ENCODE measurements at regions not wholly inside any gene's neighbourhood (a gene's known extent, or its start where the extent isn't known, plus 50 kb on each side); places are given as distances from the start of the nearest gene placed in this dataset.
"Not testable (repeated sequence)": the region's sequence is repeated elsewhere in the genome, so short reads cannot be mapped to it uniquely, and the experiment has no call there.

DNA sequence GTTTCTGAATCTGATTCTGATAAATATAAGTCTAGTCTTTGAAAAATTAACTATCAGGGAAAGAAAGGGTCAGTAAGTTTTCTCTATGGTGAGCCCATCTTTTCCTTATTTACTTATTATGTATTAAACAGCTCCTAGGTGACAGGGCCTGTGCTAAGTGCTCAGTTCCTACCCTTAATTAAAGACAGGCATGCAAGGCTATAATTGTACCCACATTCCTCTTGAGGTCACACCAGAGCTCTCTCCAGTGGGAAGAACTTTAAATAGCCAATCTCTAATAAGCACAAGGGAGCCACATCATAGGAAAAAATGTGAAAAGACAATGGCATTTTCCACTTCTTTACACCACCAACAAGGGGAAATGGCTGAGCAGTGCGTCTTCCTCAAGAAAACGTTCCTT, 421.8 kb upstream of the SLC35B3 start:
- no peaks in the 10 kb centered on the region for H3K4me1 ChIP-seq (ENCODE audit: control insufficient read depth, insufficient read depth, low read length)
- H3K27ac ChIP-seq (ENCODE audit: low read length), result no peak overlapping the region
- H3K9me3 ChIP-seq (ENCODE audit: control insufficient read depth, low read depth, low read length), result no peaks in the 10 kb centered on the region
- H3K27me3 ChIP-seq (ENCODE audit: control insufficient read depth, insufficient read depth, low read length), result no peaks in the 10 kb centered on the region
- no peak overlapping the region for H3K4me3 ChIP-seq (ENCODE audit: low read length)
- DNase-seq, result no peak
- WGBS (ENCODE audit: insufficient coverage, low lambda C conversion rate), result 70% methylated on average over 2 of the region's 2 CpGs
- H3K36me3 ChIP-seq (ENCODE audit: control insufficient read depth, insufficient read depth, low read length), result no peaks in the 10 kb centered on the region

DNA sequence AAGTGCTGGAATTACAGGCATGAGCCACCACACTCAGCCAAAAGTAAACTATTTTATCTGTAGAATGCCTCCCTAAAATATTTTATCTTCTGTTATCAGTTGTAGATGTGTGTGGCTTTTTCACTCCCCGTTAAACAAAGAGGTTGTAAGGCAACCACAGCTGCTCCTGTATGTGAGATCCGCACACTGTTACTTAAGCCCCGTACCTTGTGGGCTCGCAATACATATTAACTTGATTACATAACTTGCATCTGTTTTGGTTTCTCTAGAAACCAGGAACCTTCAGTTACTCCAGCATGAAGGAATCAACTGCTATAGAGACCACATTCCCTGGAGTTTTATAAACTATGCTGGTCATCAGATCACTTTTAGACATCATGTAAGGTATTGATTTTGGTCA, 420.1 kb upstream of the SLC35B3 start:
- H3K27ac ChIP-seq (ENCODE audit: low read length), result no peak overlapping the region
- no peak for DNase-seq
- H3K36me3 ChIP-seq (ENCODE audit: control insufficient read depth, insufficient read depth, low read length), result no peaks in the 10 kb centered on the region
- WGBS (ENCODE audit: insufficient coverage, low lambda C conversion rate), result no CpG with 5 or more reads among the region's 4 CpGs
- H3K9me3 ChIP-seq (ENCODE audit: control insufficient read depth, low read depth, low read length), result no peaks in the 10 kb centered on the region
- no peaks in the 10 kb centered on the region for H3K27me3 ChIP-seq (ENCODE audit: control insufficient read depth, insufficient read depth, low read length)
- H3K4me3 ChIP-seq (ENCODE audit: low read length), result no peak overlapping the region
- H3K4me1 ChIP-seq (ENCODE audit: control insufficient read depth, insufficient read depth, low read length), result no peaks in the 10 kb centered on the region

DNA sequence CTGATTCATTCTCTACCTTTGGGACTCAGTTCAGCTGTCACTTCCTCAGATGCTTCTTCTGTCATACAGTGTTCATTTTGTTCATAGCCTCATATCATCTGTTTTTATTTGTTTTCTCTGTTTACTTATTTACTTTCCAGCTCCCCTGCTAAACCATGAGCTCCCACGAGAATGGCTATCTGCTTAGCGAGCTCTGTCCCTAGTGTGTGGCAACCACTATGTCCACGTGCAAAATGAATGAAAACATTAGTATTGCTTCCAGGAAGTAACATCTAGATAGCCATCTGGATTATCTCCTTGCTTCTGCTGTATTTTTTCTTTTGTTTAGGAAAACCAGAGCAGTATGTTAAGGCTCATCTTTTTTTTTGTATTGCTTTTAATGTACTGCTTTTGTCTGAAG, 417.0 kb upstream of the SLC35B3 start:
- Histone ChIP-seq H3K9me3 (ENCODE audit: control insufficient read depth, low read depth, low read length) (no peaks in the 10 kb centered on the region), H3K27me3 (ENCODE audit: control insufficient read depth, insufficient read depth, low read length) (no peaks in the 10 kb centered on the region), H3K27ac (ENCODE audit: low read length) (no peak overlapping the region), H3K4me3 (ENCODE audit: low read length) (no peak overlapping the region), H3K4me1 (ENCODE audit: control insufficient read depth, insufficient read depth, low read length) (no peaks in the 10 kb centered on the region), H3K36me3 (ENCODE audit: control insufficient read depth, insufficient read depth, low read length) (no peaks in the 10 kb centered on the region)
- DNase-seq, result no peak
- 33% methylated on average over 1 of the region's 3 CpGs for WGBS (ENCODE audit: insufficient coverage, low lambda C conversion rate)

DNA sequence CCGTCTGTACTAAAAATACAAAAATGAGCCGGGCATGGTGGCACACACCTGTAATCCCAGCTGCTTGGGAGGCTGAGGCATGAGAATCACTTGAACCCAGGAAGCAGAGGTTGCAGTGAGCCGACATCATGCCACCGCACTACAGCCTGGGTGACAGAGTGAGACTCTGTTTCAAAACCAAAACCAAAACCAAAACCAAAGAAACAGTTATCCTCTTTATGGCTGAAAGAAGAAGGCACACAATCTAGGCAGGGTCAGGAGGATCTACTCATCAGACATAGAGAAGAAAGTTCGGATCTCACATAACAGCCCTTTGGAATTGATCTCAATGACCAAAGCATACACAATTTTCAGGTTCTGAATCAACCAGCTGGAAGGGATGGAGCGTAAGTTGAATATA, 411.3 kb upstream of the SLC35B3 start:
- H3K4me1 ChIP-seq (ENCODE audit: control insufficient read depth, insufficient read depth, low read length); H3K4me3 ChIP-seq (ENCODE audit: low read length); H3K27ac ChIP-seq (ENCODE audit: low read length); H3K27me3 ChIP-seq (ENCODE audit: control insufficient read depth, insufficient read depth, low read length); H3K36me3 ChIP-seq (ENCODE audit: control insufficient read depth, insufficient read depth, low read length); H3K9me3 ChIP-seq (ENCODE audit: control insufficient read depth, low read depth, low read length); DNase-seq: not testable (repeated sequence)
- no CpG with 5 or more reads among the region's 6 CpGs for WGBS (ENCODE audit: insufficient coverage, low lambda C conversion rate)

DNA sequence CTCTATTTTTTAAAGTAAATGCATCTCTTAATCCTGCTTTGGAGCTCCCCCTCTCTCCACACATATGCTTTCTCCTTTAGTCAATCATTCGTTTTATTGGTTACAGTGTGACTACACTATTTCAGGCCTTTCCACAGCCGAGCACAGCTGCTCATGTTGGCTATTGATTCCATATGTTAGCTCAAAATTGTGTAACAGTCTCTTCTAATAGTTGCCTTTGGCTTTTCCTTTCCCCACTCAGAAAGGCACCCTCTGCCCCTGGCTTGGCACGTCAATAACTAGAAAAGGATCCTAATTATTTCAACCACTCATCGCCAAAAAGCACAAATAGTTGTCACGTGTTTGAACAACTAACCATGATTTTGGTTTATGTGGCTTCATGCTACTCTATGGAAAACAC, 410.3 kb upstream of the SLC35B3 start:
- no peak for DNase-seq
- 81% methylated on average over 3 of the region's 5 CpGs for WGBS (ENCODE audit: insufficient coverage, low lambda C conversion rate)

DNA sequence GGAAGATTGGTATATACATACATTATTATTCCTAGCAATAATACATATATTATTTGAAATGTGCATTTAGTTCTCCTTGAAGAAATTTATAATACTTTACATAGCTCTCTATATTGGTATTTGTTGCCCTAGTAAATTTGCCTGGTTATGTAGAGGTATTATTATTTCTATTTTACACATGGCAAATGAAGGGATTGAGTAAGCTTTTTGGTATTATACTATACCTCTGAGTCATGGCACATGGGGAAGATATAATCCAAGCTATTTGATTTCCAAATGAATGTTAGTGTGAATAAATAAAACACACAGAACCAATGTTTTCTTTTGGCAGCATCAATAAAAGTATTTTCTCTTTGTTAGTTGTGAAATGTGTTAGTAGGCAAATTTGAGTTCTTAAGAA, 409.6 kb upstream of the SLC35B3 start:
- Histone ChIP-seq H3K9me3 (ENCODE audit: control insufficient read depth, low read depth, low read length) (no peaks in the 10 kb centered on the region), H3K4me1 (ENCODE audit: control insufficient read depth, insufficient read depth, low read length) (no peaks in the 10 kb centered on the region), H3K4me3 (ENCODE audit: low read length) (no peak overlapping the region), H3K36me3 (ENCODE audit: control insufficient read depth, insufficient read depth, low read length) (no peaks in the 10 kb centered on the region), H3K27me3 (ENCODE audit: control insufficient read depth, insufficient read depth, low read length) (no peaks in the 10 kb centered on the region), H3K27ac (ENCODE audit: low read length) (no peak overlapping the region)
- no peak for DNase-seq

More for the DNA sequence above, 410.3 kb upstream of the SLC35B3 start:
- Histone ChIP-seq H3K36me3 (ENCODE audit: control insufficient read depth, insufficient read depth, low read length) (no peaks in the 10 kb centered on the region), H3K9me3 (ENCODE audit: control insufficient read depth, low read depth, low read length) (no peaks in the 10 kb centered on the region), H3K4me1 (ENCODE audit: control insufficient read depth, insufficient read depth, low read length) (no peaks in the 10 kb centered on the region), H3K4me3 (ENCODE audit: low read length) (no peak overlapping the region), H3K27me3 (ENCODE audit: control insufficient read depth, insufficient read depth, low read length) (no peaks in the 10 kb centered on the region), H3K27ac (ENCODE audit: low read length) (no peak overlapping the region)

DNA sequence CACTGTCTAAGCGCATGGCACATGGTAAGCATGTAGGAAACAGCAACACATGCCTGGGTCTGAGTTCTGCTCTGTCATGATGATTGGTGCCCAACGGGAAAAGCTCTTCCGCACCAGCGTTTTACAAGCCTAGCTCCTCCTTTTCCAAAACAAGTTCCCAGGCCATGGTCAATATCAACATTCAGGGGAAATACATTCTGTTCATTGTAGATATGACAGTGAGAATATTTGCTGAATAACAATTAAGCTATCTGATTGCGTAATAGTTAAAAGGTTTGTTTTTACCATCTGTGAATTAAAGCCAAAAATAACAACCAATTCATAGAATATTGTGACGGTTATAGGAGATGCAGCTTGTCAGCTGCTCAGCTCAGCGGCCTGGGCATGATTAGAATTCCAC, 404.3 kb upstream of the SLC35B3 start:
- H3K27me3 ChIP-seq (ENCODE audit: control insufficient read depth, insufficient read depth, low read length), result no peaks in the 10 kb centered on the region
- H3K27ac ChIP-seq (ENCODE audit: low read length), result no peak overlapping the region
- DNase-seq, result no peak
- no peaks in the 10 kb centered on the region for H3K4me1 ChIP-seq (ENCODE audit: control insufficient read depth, insufficient read depth, low read length)
- no CpG with 5 or more reads among the region's 7 CpGs for WGBS (ENCODE audit: insufficient coverage, low lambda C conversion rate)
- H3K9me3 ChIP-seq (ENCODE audit: control insufficient read depth, low read depth, low read length), result no peaks in the 10 kb centered on the region
- no peaks in the 10 kb centered on the region for H3K36me3 ChIP-seq (ENCODE audit: control insufficient read depth, insufficient read depth, low read length)
- H3K4me3 ChIP-seq (ENCODE audit: low read length), result no peak overlapping the region

DNA sequence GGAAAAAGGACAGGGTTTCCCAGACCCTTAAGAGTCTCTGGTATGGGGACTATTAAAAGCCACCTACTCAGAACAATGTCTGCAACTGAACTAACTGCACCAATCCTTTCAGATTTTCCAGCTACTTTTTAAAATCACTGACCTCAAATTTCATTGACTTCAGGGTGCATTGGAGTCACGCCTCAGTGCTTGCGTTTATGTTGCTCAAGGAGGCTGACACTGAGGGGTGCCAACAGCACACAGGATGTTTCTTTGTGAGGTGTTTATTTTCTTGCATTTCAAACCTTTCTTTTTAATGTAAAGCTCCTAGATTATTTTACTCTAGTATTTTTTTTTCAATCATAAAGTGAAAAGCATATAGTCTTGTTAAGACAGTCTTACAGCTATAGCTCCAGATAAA, 402.0 kb upstream of the SLC35B3 start:
- Histone ChIP-seq H3K36me3 (ENCODE audit: control insufficient read depth, insufficient read depth, low read length) (no peaks in the 10 kb centered on the region), H3K4me3 (ENCODE audit: low read length) (no peak overlapping the region), H3K27me3 (ENCODE audit: control insufficient read depth, insufficient read depth, low read length) (no peaks in the 10 kb centered on the region), H3K27ac (ENCODE audit: low read length) (no peak overlapping the region), H3K4me1 (ENCODE audit: control insufficient read depth, insufficient read depth, low read length) (no peaks in the 10 kb centered on the region), H3K9me3 (ENCODE audit: control insufficient read depth, low read depth, low read length) (no peaks in the 10 kb centered on the region)
- DNase-seq, result no peak
- WGBS (ENCODE audit: insufficient coverage, low lambda C conversion rate), result 60% methylated on average over 1 of the region's 2 CpGs

DNA sequence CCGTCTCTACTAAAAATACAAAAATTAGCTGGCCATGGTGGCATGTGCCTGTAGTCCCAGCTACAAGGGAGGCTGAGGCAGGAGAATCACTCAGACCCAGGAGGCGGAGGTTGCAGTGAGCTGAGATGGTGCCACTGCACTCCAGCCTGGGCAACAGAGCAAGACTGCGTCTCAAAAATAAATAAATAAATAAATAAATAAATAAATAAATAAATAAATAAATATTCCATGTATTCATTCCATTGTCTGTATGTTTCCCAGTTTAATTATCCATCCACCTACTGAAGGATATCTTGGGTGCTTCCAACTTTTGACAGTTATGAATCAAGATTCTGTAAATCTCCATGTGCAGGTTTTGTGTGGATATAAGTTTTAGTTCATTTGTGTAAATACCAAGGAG, 397.4 kb upstream of the SLC35B3 start:
- not testable (repeated sequence) for H3K4me1 ChIP-seq (ENCODE audit: control insufficient read depth, insufficient read depth, low read length); DNase-seq; H3K4me3 ChIP-seq (ENCODE audit: low read length); H3K27ac ChIP-seq (ENCODE audit: low read length); H3K9me3 ChIP-seq (ENCODE audit: control insufficient read depth, low read depth, low read length); H3K36me3 ChIP-seq (ENCODE audit: control insufficient read depth, insufficient read depth, low read length); H3K27me3 ChIP-seq (ENCODE audit: control insufficient read depth, insufficient read depth, low read length)
- WGBS (ENCODE audit: insufficient coverage, low lambda C conversion rate), result 100% methylated on average over 1 of the region's 3 CpGs

DNA sequence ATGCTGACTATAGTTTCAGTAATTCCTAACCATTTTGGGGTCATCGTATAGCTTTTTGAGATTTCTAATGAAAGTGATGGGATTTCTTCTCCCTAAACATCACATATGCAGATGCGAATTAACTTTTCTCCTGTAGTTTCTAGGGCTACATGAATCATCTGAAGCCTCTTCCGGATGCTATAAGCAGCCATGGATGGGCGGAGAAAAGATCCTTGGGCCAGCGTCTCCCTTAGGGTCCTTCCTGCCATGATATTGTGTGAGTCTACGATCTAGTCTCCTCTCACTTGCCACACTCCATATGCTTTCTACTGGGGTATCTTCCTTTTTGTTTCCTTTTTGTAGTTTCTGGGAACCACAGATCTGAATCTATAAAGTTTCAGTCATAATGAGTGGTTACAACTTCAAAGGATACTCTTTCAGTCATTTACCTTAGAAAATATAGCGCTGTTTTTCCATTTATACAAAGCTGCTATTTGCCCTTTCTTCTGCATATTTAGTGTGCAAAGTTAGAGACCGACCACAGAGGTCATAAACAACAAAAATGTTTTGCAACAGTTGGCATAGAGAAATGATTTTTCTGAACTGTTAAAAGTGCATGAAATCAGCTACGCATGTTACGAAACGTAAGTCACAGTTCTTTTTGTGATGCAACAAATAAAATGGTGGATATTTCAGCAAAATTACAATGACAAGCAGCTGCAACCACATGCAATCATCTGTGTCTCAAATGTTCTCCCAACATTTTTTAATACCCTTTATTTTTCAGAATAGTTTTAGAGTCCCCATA, 396.2 kb upstream of the SLC35B3 start:
- Histone ChIP-seq H3K9me3 (ENCODE audit: control insufficient read depth, low read depth, low read length) (no peaks in the 10 kb centered on the region), H3K4me3 (ENCODE audit: low read length) (no peak overlapping the region), H3K36me3 (ENCODE audit: control insufficient read depth, insufficient read depth, low read length) (no peaks in the 10 kb centered on the region), H3K27ac (ENCODE audit: low read length) (no peak overlapping the region), H3K4me1 (ENCODE audit: control insufficient read depth, insufficient read depth, low read length) (no peaks in the 10 kb centered on the region), H3K27me3 (ENCODE audit: control insufficient read depth, insufficient read depth, low read length) (no peaks in the 10 kb centered on the region)
- no peak for DNase-seq
- 95% methylated on average over 6 of the region's 11 CpGs for WGBS (ENCODE audit: insufficient coverage, low lambda C conversion rate)

DNA sequence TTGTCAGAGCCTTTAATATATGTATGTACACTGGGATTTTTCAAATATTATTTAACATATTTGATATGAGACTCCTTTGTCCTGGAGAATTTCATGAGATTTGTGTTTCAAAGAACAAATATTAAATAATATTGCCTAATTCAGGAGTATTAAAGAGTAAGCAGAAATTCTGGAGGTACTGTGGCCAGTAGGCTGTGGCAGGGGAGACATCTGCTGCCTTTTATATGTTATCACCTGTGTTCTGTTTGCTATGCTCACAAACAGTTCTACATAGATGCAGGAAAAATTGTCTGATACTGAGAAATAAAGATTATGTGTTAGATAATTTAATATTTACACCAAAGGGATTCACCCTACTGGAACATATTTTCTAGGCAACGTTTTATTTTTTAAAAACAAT, 395.4 kb upstream of the SLC35B3 start:
- H3K4me3 ChIP-seq (ENCODE audit: low read length), result no peak overlapping the region
- WGBS (ENCODE audit: insufficient coverage, low lambda C conversion rate), result 83% methylated on average over 1 of the region's 1 CpG
- H3K9me3 ChIP-seq (ENCODE audit: control insufficient read depth, low read depth, low read length), result no peaks in the 10 kb centered on the region
- no peaks in the 10 kb centered on the region for H3K27me3 ChIP-seq (ENCODE audit: control insufficient read depth, insufficient read depth, low read length)
- no peak overlapping the region for H3K27ac ChIP-seq (ENCODE audit: low read length)
- no peaks in the 10 kb centered on the region for H3K4me1 ChIP-seq (ENCODE audit: control insufficient read depth, insufficient read depth, low read length)
- no peaks in the 10 kb centered on the region for H3K36me3 ChIP-seq (ENCODE audit: control insufficient read depth, insufficient read depth, low read length)
- no peak for DNase-seq
